ENCODE measurements at regions not wholly inside any gene's neighbourhood (a gene's known extent, or its start where the extent isn't known, plus 50 kb on each side); places are given as distances from the start of the nearest gene placed in this dataset.

DNA sequence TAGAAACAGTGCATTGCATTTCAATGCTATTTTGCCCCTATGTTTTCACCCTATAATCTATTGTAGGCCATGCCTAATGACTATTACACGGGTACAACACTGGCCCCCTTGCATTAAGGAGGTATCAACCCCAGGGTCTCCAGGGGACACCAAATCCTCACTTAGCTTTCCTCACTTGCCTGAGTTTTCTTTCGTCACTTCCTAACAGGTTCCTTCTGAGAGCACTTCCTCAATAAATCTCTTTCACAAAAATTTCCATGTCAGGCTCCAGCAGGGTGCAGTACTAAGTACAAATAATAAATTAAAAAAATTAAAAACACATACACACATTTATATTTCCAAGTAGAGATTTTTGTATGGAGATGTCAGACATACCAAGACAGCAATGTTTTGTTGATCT is 165.0 kb downstream of the RBM46 start:
- TF ChIP-seq, protein P1, sequence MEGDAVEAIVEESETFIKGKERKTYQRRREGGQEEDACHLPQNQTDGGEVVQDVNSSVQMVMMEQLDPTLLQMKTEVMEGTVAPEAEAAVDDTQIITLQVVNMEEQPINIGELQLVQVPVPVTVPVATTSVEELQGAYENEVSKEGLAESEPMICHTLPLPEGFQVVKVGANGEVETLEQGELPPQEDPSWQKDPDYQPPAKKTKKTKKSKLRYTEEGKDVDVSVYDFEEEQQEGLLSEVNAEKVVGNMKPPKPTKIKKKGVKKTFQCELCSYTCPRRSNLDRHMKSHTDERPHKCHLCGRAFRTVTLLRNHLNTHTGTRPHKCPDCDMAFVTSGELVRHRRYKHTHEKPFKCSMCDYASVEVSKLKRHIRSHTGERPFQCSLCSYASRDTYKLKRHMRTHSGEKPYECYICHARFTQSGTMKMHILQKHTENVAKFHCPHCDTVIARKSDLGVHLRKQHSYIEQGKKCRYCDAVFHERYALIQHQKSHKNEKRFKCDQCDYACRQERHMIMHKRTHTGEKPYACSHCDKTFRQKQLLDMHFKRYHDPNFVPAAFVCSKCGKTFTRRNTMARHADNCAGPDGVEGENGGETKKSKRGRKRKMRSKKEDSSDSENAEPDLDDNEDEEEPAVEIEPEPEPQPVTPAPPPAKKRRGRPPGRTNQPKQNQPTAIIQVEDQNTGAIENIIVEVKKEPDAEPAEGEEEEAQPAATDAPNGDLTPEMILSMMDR (IDR thresholded peaks at IDR 0.05; ENCODE audit: low read depth, low read length, poor library complexity, severe bottlenecking), result no peak
- no peak for TF ChIP-seq EZH2phosphoT487 (IDR thresholded peaks at IDR 0.05; ENCODE audit: borderline replicate concordance, low read length)
